WTC11 (cell line): ENCODE measurements at regions not wholly inside any gene's neighbourhood (a gene's known extent, or its start where the extent isn't known, plus 50 kb on each side); places are given as distances from the start of the nearest gene placed in this dataset.

Experiments used
- ATF2 ChIP-seq: sonication (generic); formaldehyde crosslinking; IDR thresholded peaks from 2 replicates; pipeline ENCODE4 v1.8.1; 2022; ENCODE audit warnings: low read depth, missing genetic modification reagents, borderline replicate concordance
- CDX4 ChIP-seq: fragments of 250-450 bp; sonication (Bioruptor Pico); IDR thresholded peaks from 2 replicates; pipeline ENCODE4 v1.9.0; 2021; ENCODE audit warnings: moderate library complexity, mild to moderate bottlenecking, inconsistent platforms, borderline replicate concordance
- CREB1 ChIP-seq: sonication (generic); formaldehyde crosslinking; IDR thresholded peaks from 2 replicates; pipeline ENCODE4 v1.8.0; 2023; ENCODE audit warnings: mild to moderate bottlenecking, missing genetic modification reagents
- CTCF ChIP-seq: fragments of 200-600 bp; IDR thresholded peaks from 2 replicates; pipeline ENCODE4 v1.8.0; 2022; ENCODE audit warnings: antibody characterized with exemption
- ELF4 ChIP-seq: sonication (generic); formaldehyde crosslinking; IDR thresholded peaks from 2 replicates; pipeline ENCODE4 v1.8.1; 2022; ENCODE audit warnings: low read depth, mild to moderate bottlenecking, moderate library complexity, missing genetic modification reagents
- FOXP1 ChIP-seq: sonication (generic); formaldehyde crosslinking; IDR thresholded peaks from 2 replicates; pipeline ENCODE4 v1.8.0; 2022; ENCODE audit warnings: missing genetic modification reagents, mild to moderate bottlenecking, moderate library complexity, borderline replicate concordance
- IRF2 ChIP-seq: sonication (generic); formaldehyde crosslinking; IDR thresholded peaks from 2 replicates; pipeline ENCODE4 v1.8.0; 2022; ENCODE audit warnings: low read depth, missing genetic modification reagents, borderline replicate concordance
- JUN ChIP-seq: sonication (generic); formaldehyde crosslinking; IDR thresholded peaks from 2 replicates; pipeline ENCODE4 v1.8.0; 2023; ENCODE audit warnings: mild to moderate bottlenecking, missing genetic modification reagents
- MAX ChIP-seq: sonication (generic); formaldehyde crosslinking; IDR thresholded peaks from 2 replicates; pipeline ENCODE4 v1.8.0; 2022; ENCODE audit warnings: mild to moderate bottlenecking, missing genetic modification reagents

GRCh38 chr3:103873897-103874545 lies 1439.2 kb downstream of the ZPLD1 start:
- TF ChIP-seq ATF2 (CRISPR knock-in tag) = no peak
- no peak for TF ChIP-seq FOXP1
- TF ChIP-seq CTCF = no peak
- TF ChIP-seq CDX4 (CRISPR knock-in tag) = no peak
- no peak for TF ChIP-seq IRF2
- TF ChIP-seq MAX = no peak
- no peak for TF ChIP-seq CREB1 (CRISPR knock-in tag)
- no peak for TF ChIP-seq ELF4 (CRISPR knock-in tag)
- TF ChIP-seq JUN (CRISPR knock-in tag) = no peak
